Activated CD4-positive, alpha-beta T cell treated with anti-CD3 and anti-CD28 coated beads, Interleukin-2, Interleukin-4, amounts not matched to agents 100 ng/mL and 50 ng/mL, durations not matched to agents 16 hours and 8 hours (primary cell): ENCODE measurements at regions not wholly inside any gene's neighbourhood (a gene's known extent, or its start where the extent isn't known, plus 50 kb on each side); places are given as distances from the start of the nearest gene placed in this dataset.
"Not testable (repeated sequence)": the region's sequence is repeated elsewhere in the genome, so short reads cannot be mapped to it uniquely, and the experiment has no call there.

ENCODE experiments used
- DNase-seq: peaks from one replicate; pipeline ENCODE4 v3.0.0-alpha.2; 2020; ENCODE audit warnings: low spot score

GRCh38 chr13:109702030-109702597, 84.3 kb downstream of the IRS2 start:
- not testable (repeated sequence) for DNase-seq

DNA sequence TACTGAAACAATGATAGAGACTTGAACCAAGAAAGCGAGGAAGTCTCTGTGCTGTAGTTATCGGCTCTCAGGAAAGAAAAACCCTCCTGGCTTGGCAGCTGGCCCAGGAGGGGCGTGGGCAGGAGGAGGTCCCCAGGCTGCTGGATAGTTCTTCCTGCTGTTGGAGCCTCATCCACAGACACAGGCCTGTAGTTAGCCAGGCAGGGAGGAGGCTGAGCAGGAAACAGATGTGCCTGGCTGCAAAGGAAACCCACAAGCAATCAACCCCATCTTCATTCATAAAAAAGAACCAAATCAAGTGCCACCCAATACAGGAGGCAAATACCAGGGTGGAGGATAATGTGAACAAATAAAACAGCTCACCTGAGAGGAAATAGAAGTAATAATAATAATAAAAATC, 86.2 kb downstream of the IRS2 start:
- no peak for DNase-seq

DNA sequence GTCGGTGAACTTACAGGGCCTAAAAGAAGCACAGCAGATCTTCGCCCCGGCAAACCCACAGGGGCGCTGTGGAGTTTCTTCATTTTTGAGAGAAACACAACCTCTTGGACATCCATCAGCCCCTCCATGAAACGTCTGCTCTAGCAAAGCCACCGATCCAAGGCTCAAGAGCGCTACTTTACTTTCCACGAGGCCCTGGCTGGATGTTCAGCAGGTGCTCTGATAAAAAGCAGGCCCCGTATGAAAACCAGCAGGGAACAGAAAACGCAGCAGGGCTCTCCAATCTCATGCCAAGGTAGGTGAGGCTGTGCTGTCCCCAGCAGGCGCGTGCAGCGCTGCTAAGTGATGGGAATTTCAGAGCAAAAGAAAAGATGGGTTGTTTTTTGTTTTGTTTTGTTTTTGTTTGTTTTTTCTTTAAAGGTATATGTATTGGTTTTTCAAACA, 86.7 kb downstream of the IRS2 start:
- DNase-seq = no peak

GRCh38 chr13:109698779-109699178, 87.6 kb downstream of the IRS2 start:
- DNase-seq = no peak

- no peak for DNase-seq
Measured at GRCh38 chr13:109697936-109698335, 88.4 kb downstream of the IRS2 start.

GRCh38 chr13:109695402-109696190, 90.8 kb downstream of the IRS2 start:
- DNase-seq = no peak

DNA sequence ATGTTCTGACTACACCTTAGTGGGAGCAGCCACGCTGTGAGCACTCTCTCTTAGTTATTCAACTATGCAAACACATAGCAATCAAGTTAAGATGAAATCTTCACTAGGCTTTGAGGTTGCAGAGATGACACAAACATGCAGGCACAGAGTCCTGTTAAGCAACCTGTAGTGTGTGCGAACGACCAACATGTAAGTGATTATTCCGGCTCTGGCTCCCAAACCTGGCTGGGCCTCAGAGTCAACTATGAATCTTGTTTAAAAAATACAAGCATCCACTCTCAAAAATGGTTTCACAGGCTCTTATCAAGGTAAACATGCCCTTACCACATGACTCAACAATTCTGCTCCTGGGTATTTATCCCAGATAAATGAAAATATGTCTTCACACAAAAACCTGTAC, 91.4 kb downstream of the IRS2 start:
- no peak for DNase-seq

DNA sequence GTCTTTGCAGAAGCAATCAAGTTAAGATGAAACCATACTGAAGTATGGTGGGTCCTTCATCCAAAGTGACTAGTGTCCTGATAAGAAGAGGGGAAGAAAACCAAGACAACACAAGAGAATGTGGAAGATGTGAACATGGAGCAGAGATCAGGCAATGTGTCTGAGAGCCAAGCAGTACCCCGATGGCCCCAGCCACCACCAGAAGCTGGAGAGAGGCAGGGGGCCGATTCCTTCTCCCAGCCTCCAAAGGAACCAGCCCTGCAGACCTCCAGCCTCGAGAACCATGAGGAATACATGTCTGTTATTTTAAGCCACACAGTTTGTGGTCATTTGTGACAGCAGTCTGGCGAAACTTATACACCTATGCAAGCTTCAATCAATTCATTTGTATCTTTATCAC, 93.2 kb downstream of the IRS2 start:
- DNase-seq = no peak

DNA sequence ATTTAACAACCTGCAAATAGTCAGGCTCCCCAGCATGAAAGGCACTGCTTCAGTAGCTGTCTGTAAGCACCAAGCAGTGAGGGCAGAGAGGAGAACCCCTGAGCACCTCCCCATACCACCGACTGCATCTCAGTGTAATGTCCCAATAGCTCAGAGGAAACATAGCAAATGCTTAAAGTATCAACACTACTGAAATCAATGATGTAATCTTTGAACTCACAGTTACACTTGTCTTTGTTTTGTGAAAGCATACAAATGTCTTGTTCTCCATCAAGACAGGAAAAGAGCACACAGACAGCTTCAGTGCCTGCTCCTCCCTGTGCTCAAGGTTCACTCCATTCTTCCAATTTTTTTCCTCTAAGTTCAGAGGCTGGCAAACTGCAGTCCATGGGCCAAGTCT, 94.7 kb downstream of the IRS2 start:
- no peak for DNase-seq

GRCh38 chr13:109687559-109688448, 98.6 kb downstream of the IRS2 start:
- DNase-seq = no peak

DNA sequence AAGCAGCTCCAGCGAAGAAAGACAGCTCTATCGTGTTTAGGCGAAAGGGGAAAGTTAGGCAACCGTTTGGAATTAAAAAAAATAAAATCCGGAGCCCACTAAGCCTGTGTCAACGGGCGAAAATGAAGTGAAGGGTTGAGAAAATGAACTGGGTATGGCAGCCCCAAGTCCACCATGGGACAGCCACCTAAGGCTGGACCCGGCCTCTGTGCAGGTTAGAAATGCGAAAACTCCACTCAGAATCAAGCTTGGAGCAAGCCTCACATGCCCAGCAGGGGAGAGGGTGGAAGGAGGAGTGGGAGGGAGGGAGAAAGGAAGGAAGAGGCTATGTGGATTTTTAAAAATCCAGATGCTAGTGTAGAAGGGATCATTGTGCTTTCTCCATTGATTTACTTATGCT, 101.2 kb downstream of the IRS2 start:
- DNase-seq = no peak

DNA sequence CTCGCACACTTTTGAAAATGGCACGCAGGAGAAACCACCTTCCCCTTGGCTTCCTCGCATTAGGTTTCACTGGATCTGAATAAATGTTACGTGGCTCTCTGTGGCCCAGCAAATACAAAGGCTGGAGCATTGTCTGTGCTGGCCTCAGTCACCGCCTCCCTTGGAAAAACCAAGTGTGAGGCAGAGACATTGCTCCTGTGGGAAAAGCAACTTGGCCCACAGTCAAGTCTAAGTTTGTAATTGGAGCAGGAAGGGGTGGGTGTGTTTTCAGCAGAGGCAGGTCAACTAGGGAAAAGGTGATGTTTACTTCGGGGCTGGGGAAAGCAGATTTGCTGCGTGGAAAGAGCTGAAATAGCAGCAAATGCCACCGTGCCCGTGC, 101.6 kb downstream of the IRS2 start:
- DNase-seq = no peak

DNA sequence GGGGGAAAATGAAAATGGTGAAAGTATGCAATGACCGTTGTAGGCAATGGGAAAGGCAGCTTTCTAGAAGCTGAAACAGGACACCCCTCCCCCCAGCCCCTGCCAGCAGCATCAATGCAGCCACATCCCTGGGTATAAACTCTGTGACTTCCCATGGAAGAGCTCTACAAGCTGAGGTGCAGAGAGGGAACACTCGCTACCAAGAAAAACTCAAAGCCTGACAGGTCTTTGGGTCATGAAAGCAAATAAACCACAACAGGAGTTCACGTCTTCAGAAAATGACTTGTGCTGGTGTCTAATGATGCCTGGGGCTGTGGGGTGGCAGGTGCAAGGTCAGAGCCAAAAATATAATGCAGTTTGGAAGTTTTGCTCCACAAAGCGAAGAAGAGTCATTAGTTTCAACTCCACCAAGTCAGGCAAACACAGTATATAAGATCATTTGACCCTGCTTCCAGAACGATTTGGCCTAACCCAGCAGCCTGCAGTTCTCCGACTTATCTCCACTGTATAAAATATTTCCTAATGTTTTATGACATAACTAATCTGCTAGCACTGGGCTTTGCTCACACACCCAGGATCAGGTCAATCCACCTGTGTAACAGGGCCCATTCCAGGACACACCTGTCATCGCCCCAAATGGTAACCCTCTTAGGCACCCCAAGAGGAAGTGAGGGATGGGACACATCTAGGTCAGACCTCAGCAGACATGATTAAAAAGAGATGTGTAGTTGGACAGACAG, 102.1 kb downstream of the IRS2 start:
- DNase-seq = no peak

DNA sequence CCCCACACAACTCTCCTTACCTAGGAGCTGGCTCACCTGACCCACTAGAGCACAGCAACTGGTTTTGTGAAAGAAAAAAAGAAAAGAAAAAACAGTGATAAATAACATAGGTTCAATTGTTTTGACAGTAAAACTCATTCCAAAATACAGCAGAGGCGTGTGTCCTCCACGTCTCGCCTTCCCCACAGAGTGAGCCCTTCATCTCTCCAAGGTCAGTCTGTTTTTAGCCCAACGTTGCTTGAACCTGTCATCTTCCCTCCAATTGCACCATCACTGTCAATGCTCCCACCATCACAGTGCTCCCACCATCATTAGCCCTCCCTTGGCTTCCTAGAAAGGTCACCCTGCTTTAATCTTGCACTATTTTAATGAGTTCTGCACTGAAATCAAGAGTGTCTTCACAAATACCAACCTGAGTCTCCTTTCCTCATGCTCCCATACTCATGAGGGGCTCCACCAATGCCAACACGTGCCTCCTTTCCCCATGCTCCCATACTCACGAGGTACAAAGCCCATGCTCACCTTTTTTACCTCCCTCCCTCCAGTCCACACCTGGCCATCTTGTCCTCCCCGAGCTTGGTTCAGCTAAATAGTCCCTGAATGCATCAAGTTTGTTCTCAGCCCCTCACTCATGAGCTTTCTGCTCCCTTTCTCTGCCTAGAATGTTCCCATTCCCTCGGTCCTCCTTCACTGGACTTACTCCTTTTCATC, 103.7 kb downstream of the IRS2 start:
- no peak for DNase-seq

DNA sequence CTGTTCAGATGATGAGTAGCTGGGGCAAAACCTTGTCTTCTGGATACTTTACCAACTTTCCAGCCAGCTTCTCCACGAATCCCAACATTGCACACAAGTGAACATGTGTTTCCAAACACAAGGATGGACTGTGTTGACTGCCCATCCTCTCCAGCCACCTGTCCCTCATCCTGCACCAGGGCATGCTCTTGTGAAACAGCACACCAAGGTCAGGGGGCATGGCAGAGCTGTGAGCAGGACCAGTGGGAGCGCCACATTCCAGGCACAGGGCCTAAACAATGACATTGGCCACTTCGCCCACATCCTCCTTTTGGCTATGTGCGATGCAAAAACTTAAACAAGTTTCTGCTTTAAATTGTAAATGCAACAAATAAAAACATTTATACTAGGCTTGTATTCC, 105.5 kb downstream of the IRS2 start:
- no peak for DNase-seq

GRCh38 chr13:109680288-109680687, 106.1 kb downstream of the IRS2 start:
- no peak for DNase-seq

DNA sequence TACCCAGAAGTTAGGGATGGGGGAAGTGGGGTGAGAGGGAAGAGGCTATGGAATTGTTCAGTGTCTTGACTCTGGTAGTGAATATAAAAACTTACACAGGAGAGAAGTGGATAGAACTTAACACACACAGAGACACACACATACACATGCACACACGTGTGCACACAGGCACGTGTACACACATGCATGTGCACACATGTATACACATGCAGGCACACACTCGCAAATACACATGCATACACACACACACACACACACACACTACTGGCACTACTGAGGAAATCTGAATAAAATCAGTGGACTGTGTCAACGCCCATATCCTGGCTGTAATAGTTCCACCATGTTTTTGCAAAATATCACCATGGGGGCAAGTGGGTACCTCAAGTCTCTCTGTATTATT, 107.9 kb downstream of the IRS2 start:
- no peak for DNase-seq

DNA sequence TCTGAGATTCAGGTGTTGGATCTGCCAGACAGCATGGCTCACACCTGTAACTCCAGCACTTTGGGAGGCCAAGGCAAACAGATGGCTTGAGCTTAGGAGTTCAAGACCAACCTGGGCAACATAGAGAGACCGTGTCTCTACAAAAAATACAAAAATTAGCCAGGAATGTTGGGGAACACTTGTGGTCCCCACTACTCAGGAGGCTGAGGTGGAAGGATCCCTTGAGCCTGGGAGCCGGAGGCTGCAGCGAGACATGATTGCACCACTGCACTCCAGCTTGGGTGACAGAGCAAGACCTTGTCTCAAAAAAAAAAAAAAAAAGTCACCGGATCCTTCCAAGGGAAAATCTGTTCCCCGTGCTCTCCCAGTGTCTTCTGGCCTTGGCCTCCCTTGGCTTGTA, 109.2 kb downstream of the IRS2 start:
- no peak for DNase-seq

DNA sequence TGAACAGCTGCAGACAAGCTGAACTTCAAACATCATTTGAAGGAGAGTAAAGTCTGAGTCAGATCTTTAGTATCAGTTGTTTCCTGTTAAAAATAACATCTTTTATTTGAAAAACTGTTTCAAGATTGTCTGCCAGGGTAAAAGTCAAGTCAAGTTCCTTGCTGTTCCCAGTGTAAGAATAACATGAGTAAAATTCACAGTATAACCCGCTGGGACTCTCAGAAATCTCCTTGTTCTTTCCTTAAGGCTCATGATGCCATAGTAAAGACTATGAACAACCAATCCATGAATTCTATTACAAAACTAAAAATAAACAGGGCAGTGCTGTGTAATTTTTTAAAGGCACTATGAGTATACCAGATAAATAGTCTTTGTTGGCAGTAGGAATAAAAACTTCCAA, 112.9 kb downstream of the IRS2 start:
- no peak for DNase-seq

DNA sequence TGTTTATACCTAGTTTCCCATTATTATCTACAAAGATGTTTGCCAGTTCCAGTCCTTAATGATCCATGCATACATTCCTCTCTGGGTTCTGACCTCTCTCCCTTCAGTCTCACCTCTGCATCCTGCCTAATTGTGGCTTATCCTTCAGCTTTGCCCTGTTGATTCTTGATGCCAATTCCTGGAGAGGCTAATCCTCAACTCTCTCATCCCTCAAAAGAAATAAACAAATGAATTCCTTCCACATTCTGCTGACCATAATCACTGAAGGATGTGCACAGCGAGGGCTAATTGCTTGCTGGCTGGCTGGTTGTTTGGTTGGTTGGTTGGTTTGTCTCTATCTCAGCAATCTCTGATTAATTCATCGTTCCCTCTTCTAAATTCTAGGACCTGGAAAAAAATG, 113.8 kb downstream of the IRS2 start:
- DNase-seq = no peak

GRCh38 chr13:109671919-109672318, 114.5 kb downstream of the IRS2 start:
- no peak for DNase-seq

DNA sequence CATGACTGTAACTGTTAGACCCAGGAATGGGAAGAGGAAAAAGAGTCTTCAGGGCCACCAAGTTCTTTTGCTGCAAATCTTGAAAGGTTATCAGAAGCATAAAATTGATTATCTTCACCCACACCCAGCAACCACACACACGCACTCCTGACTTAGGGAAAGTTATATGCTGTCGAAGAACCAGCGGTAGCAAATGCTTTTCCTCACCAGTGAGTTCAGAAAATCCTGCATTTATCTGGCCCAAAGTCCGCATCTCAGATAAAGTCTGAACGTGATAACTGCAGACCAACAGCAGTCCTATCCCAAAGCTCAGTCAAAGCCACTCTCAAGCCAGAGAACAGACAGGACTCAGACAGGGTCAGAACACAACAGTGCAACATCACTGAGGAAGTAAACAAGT, 115.6 kb downstream of the IRS2 start:
- no peak for DNase-seq
